ENCODE measurements at regions not wholly inside any gene's neighbourhood (a gene's known extent, or its start where the extent isn't known, plus 50 kb on each side); places are given as distances from the start of the nearest gene placed in this dataset.

- no peak for TF ChIP-seq EZH2 (IDR thresholded peaks at IDR 0.05; ENCODE audit: insufficient read depth, poor library complexity, severe bottlenecking)
- TF ChIP-seq EZH2phosphoT487 (IDR thresholded peaks at IDR 0.05; ENCODE audit: insufficient read depth, low read depth), result no peak
Observed at GRCh38 chr21:41010101-41010435, 157.9 kb upstream of the BACE2 start.

Data from GM23248 (cell line).